ENCODE measurements at regions not wholly inside any gene's neighbourhood (a gene's known extent, or its start where the extent isn't known, plus 50 kb on each side); places are given as distances from the start of the nearest gene placed in this dataset.

DNA sequence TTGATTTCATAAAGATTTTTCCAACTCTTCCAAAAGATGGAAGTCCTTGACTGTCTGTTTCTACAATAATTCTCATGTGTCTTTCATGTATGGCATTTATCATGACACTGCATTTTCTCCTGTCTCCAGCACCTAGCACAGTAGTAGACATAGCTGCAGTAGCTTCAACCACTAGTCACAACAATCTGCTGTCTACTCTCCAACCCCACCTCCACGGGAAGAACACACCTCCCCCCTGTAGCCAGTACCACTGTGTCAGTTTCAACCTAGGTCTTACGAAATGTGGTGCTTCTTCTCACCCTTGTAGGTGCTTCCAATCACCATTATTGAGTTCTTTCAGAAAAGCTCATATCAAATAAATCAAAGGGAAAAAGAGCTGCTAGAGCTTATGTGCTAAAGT, 425.1 kb upstream of the ADAMTS5 start:
- Histone ChIP-seq H3K27me3 (ENCODE audit: insufficient read depth, low read length) (no peaks in the 10 kb centered on the region), H3K27ac (ENCODE audit: low read depth, low read length) (no peak overlapping the region), H3K9me3 (ENCODE audit: insufficient read depth, low read depth, low read length) (no peaks in the 10 kb centered on the region), H3K4me3 (ENCODE audit: insufficient read depth, low read depth, low read length) (no peak overlapping the region), H3K4me2 (ENCODE audit: low read length) (no peak overlapping the region), H4K20me1 (ENCODE audit: insufficient read depth, low read length) (no peaks in the 10 kb centered on the region), H3K9ac (ENCODE audit: low read length) (no peak overlapping the region), H3K79me2 (ENCODE audit: insufficient read depth, low read length) (no peaks in the 10 kb centered on the region), H3K36me3 (ENCODE audit: insufficient read depth, low read length) (no peaks in the 10 kb centered on the region), H3K4me1 (ENCODE audit: insufficient read depth, low read length) (no peaks in the 10 kb centered on the region), H2AFZ (ENCODE audit: low read depth, low read length) (no peak overlapping the region)
- Mint-ChIP-seq H3K27me3 (ENCODE audit: low read depth, unreplicated experiment) (no peaks in the 10 kb centered on the region), H3K4me1 (ENCODE audit: low read depth, unreplicated experiment) (peaks cover 6% of the 10 kb centered on the region), H3K4me3 (ENCODE audit: unreplicated experiment) (no peak overlapping the region), H3K27ac (ENCODE audit: unreplicated experiment) (peak overlapping the region; percentile 1), H3K9me3 (ENCODE audit: unreplicated experiment) (no peaks in the 10 kb centered on the region), H3K36me3 (ENCODE audit: low read depth, unreplicated experiment) (no peaks in the 10 kb centered on the region)
- no peak for TF ChIP-seq CTCF (IDR thresholded peaks at IDR 0.05; ENCODE audit: insufficient read depth, low read depth, low read length)
- DNase-seq (ENCODE audit: low read depth) (no peak), FAIRE-seq (no peak)

DNA sequence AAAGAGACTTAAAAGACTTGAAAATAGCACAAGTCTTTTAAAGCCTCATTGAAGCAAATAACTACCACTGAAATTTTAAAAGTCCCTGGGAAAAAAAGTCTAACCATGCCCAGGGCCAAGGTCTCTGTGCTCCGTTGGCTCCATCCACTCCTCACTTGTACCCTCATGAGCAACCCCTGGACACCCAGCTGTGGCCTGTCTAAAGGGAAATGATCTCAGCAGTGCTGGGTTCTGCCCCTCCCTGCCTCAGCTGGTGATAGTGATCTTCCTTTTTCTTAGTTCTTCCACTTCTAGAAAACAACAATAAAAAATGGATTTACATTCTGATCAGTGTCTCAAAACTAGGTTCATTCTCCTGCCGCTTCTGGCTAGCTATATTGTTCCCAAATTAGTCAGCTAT, 423.5 kb upstream of the ADAMTS5 start:
- H3K4me3 Mint-ChIP-seq (ENCODE audit: unreplicated experiment): no peak overlapping the region
- no peak for TF ChIP-seq EZH2 (IDR thresholded peaks at IDR 0.05; ENCODE audit: insufficient read depth, low read length)
- TF ChIP-seq CTCF (IDR thresholded peaks at IDR 0.05; ENCODE audit: insufficient read depth, low read depth, low read length): no peak
- no peak overlapping the region for H3K9ac ChIP-seq (ENCODE audit: low read length)
- H3K27me3 ChIP-seq (ENCODE audit: insufficient read depth, low read length): no peaks in the 10 kb centered on the region
- H3K79me2 ChIP-seq (ENCODE audit: insufficient read depth, low read length): no peaks in the 10 kb centered on the region
- no peaks in the 10 kb centered on the region for H4K20me1 ChIP-seq (ENCODE audit: insufficient read depth, low read length)
- H3K27ac Mint-ChIP-seq (ENCODE audit: unreplicated experiment): no peak overlapping the region
- no peaks in the 10 kb centered on the region for H3K9me3 Mint-ChIP-seq (ENCODE audit: unreplicated experiment)
- peaks cover 6% of the 10 kb centered on the region for H3K4me1 Mint-ChIP-seq (ENCODE audit: low read depth, unreplicated experiment)
- no peaks in the 10 kb centered on the region for H3K36me3 ChIP-seq (ENCODE audit: insufficient read depth, low read length)
- H3K27ac ChIP-seq (ENCODE audit: low read depth, low read length): no peak overlapping the region
- H3K4me1 ChIP-seq (ENCODE audit: insufficient read depth, low read length): no peaks in the 10 kb centered on the region
- no peak for DNase-seq (ENCODE audit: low read depth)
- H3K4me2 ChIP-seq (ENCODE audit: low read length): no peak overlapping the region
- H3K27me3 Mint-ChIP-seq (ENCODE audit: low read depth, unreplicated experiment): no peaks in the 10 kb centered on the region
- H2AFZ ChIP-seq (ENCODE audit: low read depth, low read length): no peak overlapping the region
- FAIRE-seq: no peak
- no peak overlapping the region for H3K4me3 ChIP-seq (ENCODE audit: insufficient read depth, low read depth, low read length)
- H3K9me3 ChIP-seq (ENCODE audit: insufficient read depth, low read depth, low read length): no peaks in the 10 kb centered on the region
- no peaks in the 10 kb centered on the region for H3K36me3 Mint-ChIP-seq (ENCODE audit: low read depth, unreplicated experiment)

GRCh38 chr21:27388825-27389224, 421.9 kb upstream of the ADAMTS5 start:
- Histone ChIP-seq H3K36me3 (ENCODE audit: insufficient read depth, low read length) (no peaks in the 10 kb centered on the region), H4K20me1 (ENCODE audit: insufficient read depth, low read length) (no peaks in the 10 kb centered on the region), H3K4me2 (ENCODE audit: low read length) (no peak overlapping the region), H3K27ac (ENCODE audit: low read depth, low read length) (no peak overlapping the region), H3K4me1 (ENCODE audit: insufficient read depth, low read length) (no peaks in the 10 kb centered on the region), H3K79me2 (ENCODE audit: insufficient read depth, low read length) (no peaks in the 10 kb centered on the region), H3K9ac (ENCODE audit: low read length) (no peak overlapping the region), H3K9me3 (ENCODE audit: insufficient read depth, low read depth, low read length) (no peaks in the 10 kb centered on the region), H3K27me3 (ENCODE audit: insufficient read depth, low read length) (no peaks in the 10 kb centered on the region), H3K4me3 (ENCODE audit: insufficient read depth, low read depth, low read length) (no peak overlapping the region), H2AFZ (ENCODE audit: low read depth, low read length) (no peak overlapping the region)
- TF ChIP-seq CTCF (IDR thresholded peaks at IDR 0.05; ENCODE audit: insufficient read depth, low read depth, low read length): no peak
- TF ChIP-seq EZH2 (IDR thresholded peaks at IDR 0.05; ENCODE audit: insufficient read depth, low read length): no peak
- H3K4me1 Mint-ChIP-seq (ENCODE audit: low read depth, unreplicated experiment): peaks cover 6% of the 10 kb centered on the region
- H3K27me3 Mint-ChIP-seq (ENCODE audit: low read depth, unreplicated experiment): no peaks in the 10 kb centered on the region
- H3K27ac Mint-ChIP-seq (ENCODE audit: unreplicated experiment): no peak overlapping the region
- H3K36me3 Mint-ChIP-seq (ENCODE audit: low read depth, unreplicated experiment): no peaks in the 10 kb centered on the region
- DNase-seq (ENCODE audit: low read depth) (no peak), FAIRE-seq (no peak)
- no peak overlapping the region for H3K4me3 Mint-ChIP-seq (ENCODE audit: unreplicated experiment)
- no peaks in the 10 kb centered on the region for H3K9me3 Mint-ChIP-seq (ENCODE audit: unreplicated experiment)
